ENCODE measurements at regions not wholly inside any gene's neighbourhood (a gene's known extent, or its start where the extent isn't known, plus 50 kb on each side); places are given as distances from the start of the nearest gene placed in this dataset.

DNA sequence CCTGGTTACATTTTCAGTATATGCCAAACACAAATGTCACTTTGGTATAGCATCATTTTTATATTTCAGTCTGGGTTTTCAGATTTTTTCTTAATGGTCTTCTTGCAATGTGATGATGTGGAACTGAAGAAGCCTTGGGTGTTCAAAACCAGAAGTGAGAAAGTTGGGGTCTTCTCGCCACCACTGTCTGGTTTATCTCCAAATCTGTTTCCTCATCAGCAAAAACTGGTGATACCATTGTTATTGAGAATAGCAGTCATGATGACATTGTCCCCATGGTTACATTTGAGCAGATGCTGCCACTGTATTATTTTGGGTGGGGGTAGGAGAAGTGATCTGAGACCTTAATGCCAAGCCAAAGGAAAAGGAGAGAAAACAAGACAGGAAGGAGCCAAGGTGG, 85.9 kb upstream of the MAP3K1 start:
- TF ChIP-seq, protein P1, sequence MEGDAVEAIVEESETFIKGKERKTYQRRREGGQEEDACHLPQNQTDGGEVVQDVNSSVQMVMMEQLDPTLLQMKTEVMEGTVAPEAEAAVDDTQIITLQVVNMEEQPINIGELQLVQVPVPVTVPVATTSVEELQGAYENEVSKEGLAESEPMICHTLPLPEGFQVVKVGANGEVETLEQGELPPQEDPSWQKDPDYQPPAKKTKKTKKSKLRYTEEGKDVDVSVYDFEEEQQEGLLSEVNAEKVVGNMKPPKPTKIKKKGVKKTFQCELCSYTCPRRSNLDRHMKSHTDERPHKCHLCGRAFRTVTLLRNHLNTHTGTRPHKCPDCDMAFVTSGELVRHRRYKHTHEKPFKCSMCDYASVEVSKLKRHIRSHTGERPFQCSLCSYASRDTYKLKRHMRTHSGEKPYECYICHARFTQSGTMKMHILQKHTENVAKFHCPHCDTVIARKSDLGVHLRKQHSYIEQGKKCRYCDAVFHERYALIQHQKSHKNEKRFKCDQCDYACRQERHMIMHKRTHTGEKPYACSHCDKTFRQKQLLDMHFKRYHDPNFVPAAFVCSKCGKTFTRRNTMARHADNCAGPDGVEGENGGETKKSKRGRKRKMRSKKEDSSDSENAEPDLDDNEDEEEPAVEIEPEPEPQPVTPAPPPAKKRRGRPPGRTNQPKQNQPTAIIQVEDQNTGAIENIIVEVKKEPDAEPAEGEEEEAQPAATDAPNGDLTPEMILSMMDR (IDR thresholded peaks at IDR 0.05), result no peak
- TF ChIP-seq EP300 (IDR thresholded peaks at IDR 0.05) (no peak), POLR2A (IDR thresholded peaks at IDR 0.05; ENCODE audit: low read depth) (no peak)
